HG02798 (cell line): ENCODE measurements at regions not wholly inside any gene's neighbourhood (a gene's known extent, or its start where the extent isn't known, plus 50 kb on each side); places are given as distances from the start of the nearest gene placed in this dataset.

Experiments
- ATAC-seq: cut with Tn5 transposase; IDR thresholded peaks from one replicate; pipeline ENCODE4 v1.9.1; 2021; ENCODE audit warnings: mild to moderate bottlenecking; ENCODE audit not compliant: unreplicated experiment, poor library complexity

DNA sequence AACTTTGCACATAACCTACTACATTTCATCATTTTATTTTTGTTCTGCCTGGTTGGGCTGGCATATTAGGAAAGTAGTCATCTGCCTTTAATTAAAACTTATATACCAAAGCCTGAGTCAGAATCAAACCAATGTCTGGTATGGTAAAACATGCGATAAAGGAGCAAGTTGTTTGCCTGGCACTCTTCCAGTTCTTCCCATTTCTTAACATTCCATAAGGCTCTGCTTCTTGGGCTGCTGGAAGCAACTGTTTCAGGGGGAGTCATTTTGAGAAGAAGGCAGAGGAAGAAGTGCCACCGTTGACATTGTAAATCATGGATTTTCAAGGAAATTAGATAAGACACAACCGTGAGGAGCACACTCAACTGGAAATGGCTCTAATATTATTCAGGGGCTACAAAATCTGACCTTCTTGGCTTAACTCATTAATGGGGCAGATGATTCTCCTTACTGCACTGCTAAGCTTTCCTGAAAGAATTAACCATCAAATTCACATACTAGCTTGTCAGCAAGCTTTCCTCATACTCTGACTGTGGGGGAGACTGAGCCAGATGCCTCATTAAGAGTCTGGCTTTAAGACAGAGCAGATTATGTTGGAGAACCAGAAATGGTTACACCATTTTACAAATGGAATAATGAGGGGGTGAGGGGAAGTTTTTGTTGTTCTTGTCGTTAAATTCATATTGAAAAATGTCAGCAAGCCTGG is 391.0 kb downstream of the TMEM232 start:
- no peak for ATAC-seq

DNA sequence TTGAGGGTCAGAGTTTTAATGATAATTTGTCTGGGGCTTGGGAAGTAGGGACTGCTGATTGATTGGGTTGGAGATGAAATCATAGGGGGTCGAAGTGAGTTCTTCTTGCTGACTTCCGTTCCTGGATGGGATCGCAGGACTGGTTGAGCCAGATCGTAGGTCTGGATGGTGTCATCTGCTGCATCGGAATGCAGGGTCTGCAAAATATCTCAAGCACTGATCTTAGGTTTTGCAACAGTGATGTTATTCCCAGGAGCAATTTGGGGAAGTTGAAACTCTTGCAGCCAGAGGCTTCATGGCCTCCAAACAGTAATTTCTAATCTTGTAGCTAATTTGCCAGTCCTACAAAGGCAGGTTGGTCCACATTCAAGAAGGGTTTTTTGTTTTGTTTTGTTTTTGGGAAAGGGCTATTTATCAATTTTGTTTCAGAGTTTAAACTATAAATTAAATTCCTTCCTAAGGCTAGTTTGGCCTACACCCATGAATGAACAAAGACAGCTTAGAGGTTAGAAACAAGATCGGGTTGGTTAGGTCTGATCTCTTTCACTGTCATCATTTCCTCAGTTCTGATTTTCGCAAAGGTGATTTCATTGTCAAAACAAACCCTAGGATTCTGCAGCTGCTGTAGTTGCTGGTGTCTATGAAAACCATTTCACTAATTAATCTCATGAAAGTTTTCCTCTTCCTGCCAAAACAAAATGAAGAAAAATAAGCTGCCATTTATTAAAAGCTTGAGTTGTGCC is 388.0 kb downstream of the TMEM232 start:
- ATAC-seq, result no peak

DNA sequence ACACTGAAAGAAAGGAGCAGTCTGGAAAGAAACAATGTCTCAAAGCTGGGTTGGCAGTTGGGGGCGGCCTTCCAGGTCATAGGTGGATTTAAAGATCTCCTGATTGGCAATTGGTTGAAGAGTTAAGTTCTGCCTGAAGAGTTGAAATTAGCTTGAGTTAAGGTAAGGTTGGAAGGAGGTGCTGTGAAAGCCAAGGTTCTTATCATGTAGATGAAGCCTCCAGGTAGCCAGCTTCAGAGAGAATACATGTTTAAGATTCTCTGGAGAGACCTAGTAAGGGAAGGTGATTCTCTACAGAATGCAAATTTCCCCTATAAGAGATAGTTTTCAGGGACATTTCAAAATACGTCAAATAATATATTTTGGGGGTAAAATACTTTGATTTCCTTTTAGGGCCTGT is 387.1 kb downstream of the TMEM232 start:
- ATAC-seq, result no peak

DNA sequence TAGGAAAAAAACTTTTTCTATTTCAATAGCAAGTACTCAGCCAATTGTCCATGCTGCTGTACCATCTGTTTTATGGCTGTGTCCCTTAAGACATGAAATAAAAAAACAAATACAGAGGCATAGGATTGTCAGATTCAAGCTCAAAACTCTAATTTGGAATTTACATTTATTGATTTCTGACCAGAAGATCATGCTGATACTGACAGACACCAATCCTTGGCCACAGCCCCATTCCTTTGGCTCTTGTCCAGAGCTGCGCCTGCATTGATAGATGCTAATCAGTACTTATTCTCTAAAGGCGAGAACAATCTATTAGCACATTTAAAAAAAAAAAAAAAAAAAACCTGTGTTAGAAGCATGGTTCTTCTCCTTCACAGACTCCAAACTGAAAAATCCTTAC is 384.6 kb downstream of the TMEM232 start:
- ATAC-seq, result no peak

DNA sequence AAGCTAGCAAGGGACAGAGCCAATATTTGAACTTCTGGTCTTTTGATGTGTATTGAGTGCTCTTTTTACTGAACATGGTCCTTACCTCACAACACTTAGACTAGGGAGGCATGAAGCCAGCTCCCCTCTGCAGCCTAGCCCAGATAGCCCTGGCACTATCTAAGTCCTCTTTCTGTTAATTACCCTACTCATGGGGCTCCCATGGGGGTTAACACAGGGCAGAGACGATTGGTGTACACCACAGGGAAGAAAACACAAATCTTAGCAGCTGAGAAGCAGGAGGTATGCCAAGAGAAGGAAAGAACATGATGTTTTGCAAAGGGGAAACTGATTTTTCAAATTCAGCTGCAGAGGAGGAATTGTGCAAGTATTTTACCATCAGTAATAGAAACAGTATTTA is 383.8 kb downstream of the TMEM232 start:
- ATAC-seq, result no peak

DNA sequence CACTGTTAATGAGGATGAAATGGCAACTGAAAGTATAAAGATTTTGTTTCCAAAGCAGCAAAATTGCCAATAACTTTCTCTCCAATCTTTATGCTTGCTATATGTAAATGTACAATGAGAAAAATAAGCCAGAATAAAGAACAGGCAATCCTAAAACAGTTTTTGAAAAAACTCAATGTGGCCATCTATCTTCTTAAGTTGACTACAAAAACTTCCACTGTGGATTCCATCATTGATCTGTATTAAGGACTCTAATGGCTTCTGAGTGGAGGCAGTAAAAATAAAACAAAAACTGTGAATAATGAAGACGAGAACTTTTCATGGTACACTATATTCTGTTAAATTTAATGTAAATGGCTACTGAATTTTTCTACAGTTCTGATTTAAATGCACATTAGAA is 382.9 kb downstream of the TMEM232 start:
- no peak for ATAC-seq

DNA sequence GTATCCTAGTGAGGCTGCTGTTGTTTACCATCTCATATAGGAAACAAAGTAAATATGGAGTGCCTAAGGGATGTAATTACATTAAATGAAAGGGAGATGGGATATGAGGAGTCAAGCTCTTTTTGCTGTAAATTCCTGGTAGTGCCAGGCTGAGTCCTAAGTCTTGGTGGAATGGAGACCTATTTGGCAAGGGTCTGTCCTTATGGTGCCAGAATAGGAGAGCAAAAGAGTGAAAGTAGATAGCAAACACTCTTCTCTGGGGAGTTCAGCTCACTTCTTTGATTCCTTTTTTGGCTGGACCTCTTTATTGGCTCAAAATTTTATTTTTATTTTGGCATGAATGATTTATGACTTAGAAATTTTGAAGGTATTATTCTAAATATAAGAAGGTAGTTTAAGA is 380.8 kb downstream of the TMEM232 start:
- no peak for ATAC-seq

DNA sequence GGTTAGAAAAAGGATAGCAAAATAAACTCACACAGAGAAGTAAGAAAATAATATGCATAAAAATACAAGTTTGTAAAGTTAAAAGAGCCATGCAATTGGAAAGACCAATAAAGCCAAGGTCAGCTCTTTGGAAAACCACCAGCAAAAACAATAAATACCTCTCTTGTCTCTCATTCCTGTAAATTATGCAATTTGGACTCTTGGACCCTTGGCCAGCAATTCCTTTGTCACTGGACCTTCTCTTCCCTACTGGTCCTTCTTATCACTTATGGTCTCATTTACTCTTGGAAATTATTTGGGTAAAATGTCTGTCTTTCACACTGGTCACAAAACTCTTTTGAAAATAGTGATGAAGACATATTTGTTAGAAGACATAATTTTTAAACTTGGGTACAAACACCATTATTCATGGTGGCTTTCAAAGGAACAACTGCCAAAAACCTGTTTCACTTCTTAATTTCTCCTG is 379.5 kb downstream of the TMEM232 start:
- ATAC-seq, result no peak

DNA sequence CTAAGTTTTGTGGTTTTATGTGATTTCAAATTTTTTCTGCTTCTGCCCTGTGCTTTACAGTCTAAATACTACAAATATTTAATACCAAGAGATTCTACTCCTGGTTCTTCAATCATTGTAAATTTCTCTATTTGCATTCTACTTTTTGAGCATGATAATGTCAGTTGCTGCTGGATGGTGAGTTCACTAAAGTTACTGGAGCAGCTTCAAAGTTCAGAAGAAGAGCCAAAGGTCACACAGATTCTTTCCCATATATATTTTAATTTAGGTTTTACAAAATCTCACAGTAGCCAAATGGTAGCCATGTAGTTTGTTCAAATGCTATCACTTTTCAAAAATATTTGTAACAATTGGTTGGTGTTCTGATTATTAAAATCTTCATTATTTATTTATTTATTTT is 378.7 kb downstream of the TMEM232 start:
- ATAC-seq, result no peak

DNA sequence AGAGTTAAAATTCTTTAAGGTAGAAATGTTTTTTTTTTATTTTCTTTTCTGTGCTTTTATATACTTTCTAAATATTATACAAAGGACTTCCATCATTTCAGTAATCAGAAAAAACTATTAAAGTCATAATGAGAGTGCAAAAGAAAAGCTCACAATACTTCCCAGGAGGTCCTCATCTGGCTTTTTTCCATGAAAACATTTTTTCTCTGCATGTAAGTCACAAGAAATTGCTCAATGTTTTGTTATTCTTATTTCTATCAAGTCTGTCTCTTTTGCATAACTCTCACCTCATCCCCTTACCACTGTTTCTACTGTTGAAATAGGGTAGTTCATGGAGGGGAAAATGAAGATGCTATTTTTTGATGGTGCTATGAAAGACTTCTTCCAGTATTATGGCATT is 375.0 kb downstream of the TMEM232 start:
- no peak for ATAC-seq

DNA sequence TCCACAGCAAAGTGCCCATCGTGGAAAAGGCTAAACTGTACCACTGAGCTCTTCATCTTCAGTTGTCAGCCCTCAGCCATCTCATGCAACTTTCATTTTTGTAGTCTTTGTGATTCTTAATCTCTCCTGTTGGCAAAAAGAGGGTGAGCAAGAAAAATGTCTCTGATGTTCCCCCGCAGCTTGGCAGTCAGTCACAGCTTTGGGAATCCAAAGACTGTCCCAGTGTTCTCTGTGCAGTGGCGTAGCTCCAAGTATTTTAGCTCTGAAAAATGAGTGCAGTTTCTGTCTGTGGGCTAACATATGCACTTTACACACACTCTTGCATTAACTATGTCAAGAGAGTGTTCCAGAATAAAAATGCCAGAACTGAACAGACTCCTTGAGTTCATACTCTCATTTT is 372.2 kb downstream of the TMEM232 start:
- no peak for ATAC-seq

DNA sequence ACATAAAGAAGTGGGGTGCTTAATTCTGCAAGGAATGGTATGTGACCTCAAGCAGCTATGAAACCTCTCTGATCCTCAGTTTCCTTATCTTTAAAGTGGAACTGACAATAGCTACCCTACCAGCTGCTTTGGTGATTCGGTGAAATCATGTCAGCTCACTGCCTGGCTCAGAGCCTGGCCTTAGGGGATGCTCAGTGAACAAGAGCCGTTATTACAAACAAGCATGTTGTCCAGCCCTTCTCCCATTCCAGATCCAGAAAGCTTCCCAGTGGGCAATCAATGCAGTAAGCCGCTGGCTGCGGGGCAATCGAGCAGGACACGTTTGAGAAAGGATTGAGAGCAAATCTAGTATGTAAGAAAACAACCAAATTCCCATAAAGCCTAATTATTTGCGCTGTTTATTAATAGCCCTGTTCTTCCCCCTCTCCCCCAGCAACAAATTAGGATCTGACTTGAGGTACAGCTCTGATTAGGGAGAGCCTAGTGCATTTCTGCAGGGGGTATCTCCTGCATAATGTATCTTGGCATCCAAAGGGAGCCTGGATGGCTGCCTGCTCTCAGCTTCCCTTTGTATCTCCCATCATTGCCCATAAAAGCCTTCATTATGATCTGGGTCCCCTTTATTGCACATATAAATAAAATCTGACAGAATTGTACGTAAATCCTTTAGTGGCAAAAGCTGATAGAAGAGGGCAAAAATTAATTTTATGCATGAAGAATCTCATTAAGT is 371.4 kb downstream of the TMEM232 start:
- ATAC-seq, result no peak

DNA sequence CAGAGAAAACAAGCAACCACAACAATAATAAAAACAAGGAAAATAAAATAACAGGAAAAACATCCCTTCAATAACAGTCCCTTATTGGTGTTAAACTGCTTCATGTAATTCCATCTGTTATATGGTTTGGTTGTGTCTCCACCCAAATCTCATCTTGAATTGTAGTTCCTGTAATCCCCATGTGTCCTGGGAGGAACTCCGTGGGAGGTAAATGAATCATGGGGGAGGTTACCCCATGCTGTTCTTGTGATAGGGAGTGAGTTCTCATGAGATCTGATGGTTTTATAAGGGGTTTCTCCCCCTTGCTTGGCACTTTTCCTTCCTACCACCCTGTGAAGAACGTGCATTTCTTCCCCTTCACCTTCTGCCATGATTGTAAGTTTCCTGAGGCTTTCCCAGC is 369.8 kb downstream of the TMEM232 start:
- ATAC-seq, result no peak

DNA sequence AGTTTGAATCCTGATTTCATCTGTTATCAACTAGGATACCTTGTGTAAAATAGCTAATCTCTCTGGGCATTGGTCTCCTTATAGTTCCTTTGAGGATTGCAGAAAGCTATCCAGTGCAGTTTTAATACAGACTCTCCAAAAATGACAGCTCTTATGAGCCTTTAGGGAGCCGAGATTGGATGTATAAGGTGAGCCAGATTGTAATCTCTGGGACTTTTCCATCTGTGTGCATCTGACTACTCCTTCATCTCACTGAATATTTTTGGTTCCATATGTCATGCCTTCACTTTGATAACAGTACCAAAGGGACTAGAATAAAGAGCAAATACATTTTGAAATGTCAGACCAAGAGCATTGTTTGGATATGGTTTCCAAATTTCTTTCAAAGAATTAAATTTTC is 367.2 kb downstream of the TMEM232 start:
- no peak for ATAC-seq

DNA sequence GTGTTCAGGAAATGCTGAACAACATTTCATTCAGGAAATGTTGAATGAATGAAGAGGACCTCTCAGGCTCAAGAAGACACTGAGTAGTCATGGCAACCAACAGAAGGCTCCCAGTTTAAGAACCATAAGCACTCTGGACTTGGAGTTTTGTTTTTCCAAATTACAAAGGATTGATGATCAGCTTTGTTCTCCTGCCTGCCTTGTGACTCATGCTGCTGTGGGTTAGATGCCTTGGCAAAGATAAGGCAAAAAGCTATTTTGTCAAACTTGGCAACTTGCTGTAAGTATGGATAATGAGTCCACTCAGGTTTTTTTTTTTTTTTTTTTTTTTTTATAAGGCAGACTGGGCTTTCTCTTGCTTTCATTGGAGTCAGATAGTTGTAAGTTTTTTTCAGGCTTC is 365.0 kb downstream of the TMEM232 start:
- ATAC-seq, result no peak

DNA sequence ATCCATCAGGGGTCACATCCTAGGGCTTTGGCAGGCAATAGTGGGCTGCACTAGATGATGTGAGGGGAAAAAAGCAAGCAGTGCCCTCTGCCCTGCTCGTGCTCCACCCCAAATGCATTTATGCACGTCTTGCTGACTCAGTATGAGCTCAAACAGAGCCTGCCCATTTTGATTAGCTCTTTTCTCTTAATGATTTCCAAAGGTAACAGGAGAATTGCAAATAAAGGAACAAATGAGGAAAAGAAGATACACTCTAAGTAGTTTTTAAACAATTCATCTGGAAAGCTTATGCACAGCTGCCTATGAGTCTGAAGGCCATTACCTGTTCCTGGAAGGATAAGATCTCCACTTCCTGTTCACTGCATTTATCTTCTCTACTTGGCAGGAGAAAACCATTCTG is 364.2 kb downstream of the TMEM232 start:
- no peak for ATAC-seq

DNA sequence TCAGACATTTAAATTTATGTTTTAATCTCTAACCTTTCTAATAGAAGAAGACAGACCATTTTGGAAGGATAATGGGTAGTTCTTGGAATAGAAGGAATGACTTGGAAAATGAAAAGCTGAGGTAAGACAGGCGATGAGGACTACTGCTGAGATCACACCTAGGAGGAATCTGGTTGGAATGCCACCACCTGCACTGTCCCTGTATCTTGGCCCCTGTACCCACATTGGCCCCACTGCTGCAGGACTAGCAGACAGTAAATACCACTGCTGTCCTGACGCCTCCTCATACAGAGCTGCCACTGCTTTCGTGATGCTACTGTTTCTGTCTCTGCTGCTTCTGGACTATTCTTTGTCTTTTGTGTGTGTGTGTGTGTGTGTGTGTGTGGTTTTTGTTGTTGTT is 359.8 kb downstream of the TMEM232 start:
- ATAC-seq, result no peak
